ENCODE measurements at regions not wholly inside any gene's neighbourhood (a gene's known extent, or its start where the extent isn't known, plus 50 kb on each side); places are given as distances from the start of the nearest gene placed in this dataset.

GRCh38 chr17:33756021-33756420 lies 462.9 kb upstream of the ASIC2 start:
- no peak for TF ChIP-seq CTCF (conservative IDR thresholded peaks at IDR 0.05; ENCODE audit: low read depth, low read length)
- TF ChIP-seq EZH2 (IDR thresholded peaks at IDR 0.05; ENCODE audit: borderline replicate concordance, low read depth, low read length, poor library complexity, severe bottlenecking) = no peak
